A549 (cell line): ENCODE measurements at regions not wholly inside any gene's neighbourhood (a gene's known extent, or its start where the extent isn't known, plus 50 kb on each side); places are given as distances from the start of the nearest gene placed in this dataset.

Source experiments
- CEBPB ChIP-seq, 2 experiments: fragments of >200 bp in 1 of 2; sonication (Bioruptor Twin) in 1 of 2; formaldehyde crosslinking in 1 of 2; IDR thresholded peaks; 2 replicates each; pipeline ENCODE4 v1.6.1; 2012 to 2016
- ESRRA ChIP-seq: fragments of 150-350 bp; IDR thresholded peaks from 2 replicates; pipeline ENCODE4 v1.6.1; 2014; ENCODE audit warnings: mild to moderate bottlenecking, low read length, borderline replicate concordance
- GATA3 ChIP-seq: IDR thresholded peaks from 2 replicates; pipeline ENCODE4 v1.6.1; 2012; ENCODE audit warnings: borderline replicate concordance
- KDM1A ChIP-seq: fragments of 200-600 bp; sonication (generic); IDR thresholded peaks from 2 replicates; pipeline ENCODE4 v1.6.1; 2016; ENCODE audit warnings: low read depth, mild to moderate bottlenecking
- POLR2A ChIP-seq: IDR thresholded peaks from 2 replicates; pipeline ENCODE4 v1.6.1; 2012; ENCODE audit warnings: mild to moderate bottlenecking, low read length
- TF ChIP-seq, protein P1 (sequence below): fragments of >200 bp; sonication (Bioruptor Twin); formaldehyde crosslinking; IDR thresholded peaks from 3 replicates; pipeline ENCODE4 v1.5.1; 2016
- TF ChIP-seq, protein P2 (sequence below): fragments of 450-650 bp; IDR thresholded peaks from 2 replicates; pipeline ENCODE4 v1.6.1; 2014; ENCODE audit warnings: antibody characterized with exemption

DNA sequence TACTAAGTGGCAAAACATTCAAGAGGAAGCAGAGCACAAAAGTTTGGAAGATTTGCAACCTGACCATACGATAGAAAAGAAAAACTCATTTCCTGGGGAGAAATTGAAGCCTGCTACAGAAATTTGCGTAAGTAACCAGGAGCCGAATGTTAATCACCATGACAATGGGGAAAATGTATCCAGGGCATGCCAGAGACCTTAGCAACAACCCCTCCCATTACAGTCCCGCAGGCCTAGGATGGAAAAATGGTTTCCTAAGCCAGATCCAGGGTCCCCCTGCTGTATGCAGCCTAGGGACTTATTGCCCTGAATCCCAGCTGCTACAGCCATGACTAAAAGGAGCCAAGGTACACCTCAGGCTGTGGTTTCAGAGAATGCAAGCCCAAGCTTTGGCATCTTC is 472.2 kb upstream of the KLHL4 start:
- TF ChIP-seq, protein P1, sequence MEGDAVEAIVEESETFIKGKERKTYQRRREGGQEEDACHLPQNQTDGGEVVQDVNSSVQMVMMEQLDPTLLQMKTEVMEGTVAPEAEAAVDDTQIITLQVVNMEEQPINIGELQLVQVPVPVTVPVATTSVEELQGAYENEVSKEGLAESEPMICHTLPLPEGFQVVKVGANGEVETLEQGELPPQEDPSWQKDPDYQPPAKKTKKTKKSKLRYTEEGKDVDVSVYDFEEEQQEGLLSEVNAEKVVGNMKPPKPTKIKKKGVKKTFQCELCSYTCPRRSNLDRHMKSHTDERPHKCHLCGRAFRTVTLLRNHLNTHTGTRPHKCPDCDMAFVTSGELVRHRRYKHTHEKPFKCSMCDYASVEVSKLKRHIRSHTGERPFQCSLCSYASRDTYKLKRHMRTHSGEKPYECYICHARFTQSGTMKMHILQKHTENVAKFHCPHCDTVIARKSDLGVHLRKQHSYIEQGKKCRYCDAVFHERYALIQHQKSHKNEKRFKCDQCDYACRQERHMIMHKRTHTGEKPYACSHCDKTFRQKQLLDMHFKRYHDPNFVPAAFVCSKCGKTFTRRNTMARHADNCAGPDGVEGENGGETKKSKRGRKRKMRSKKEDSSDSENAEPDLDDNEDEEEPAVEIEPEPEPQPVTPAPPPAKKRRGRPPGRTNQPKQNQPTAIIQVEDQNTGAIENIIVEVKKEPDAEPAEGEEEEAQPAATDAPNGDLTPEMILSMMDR, result no peak
- TF ChIP-seq KDM1A (no peak), POLR2A (no peak), CEBPB (IDR thresholded peaks at IDR 0.05) (no peak), ESRRA (no peak), GATA3 (no peak)
- TF ChIP-seq, protein P2, sequence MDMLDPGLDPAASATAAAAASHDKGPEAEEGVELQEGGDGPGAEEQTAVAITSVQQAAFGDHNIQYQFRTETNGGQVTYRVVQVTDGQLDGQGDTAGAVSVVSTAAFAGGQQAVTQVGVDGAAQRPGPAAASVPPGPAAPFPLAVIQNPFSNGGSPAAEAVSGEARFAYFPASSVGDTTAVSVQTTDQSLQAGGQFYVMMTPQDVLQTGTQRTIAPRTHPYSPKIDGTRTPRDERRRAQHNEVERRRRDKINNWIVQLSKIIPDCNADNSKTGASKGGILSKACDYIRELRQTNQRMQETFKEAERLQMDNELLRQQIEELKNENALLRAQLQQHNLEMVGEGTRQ, result no peak
